ENCODE measurements at regions not wholly inside any gene's neighbourhood (a gene's known extent, or its start where the extent isn't known, plus 50 kb on each side); places are given as distances from the start of the nearest gene placed in this dataset.

DNA sequence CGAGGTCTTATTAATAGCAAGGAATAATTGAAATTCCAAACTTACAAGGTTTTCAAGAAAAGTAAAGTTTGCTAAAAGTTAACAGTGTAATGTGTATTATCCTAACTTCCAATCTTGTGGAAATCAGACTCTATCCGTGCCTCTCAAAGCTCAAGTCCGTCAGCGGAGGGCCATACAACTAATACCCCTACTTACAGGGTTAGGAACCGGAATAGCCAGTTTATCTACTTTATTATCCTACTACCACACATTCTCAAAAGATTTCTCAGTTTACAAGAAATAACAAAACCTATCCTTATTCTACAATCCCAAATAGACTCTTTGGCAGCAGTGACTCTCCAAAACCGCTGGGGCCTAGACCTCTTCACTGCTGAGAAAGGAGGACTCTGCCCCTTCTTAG is 457.8 kb downstream of the PTPRC start:
- CTCF ChIA-PET = no interaction called here
- no peak overlapping the region for H3K4me3 Mint-ChIP-seq (ENCODE audit: unreplicated experiment)
- no peaks in the 10 kb centered on the region for H3K27me3 ChIP-seq (replicated peaks; ENCODE audit: control insufficient read depth, insufficient read depth, low read length)
- H3K27me3 Mint-ChIP-seq (ENCODE audit: insufficient read depth, unreplicated experiment) = no peaks in the 10 kb centered on the region
- no peak for DNase-seq
- POLR2A ChIA-PET = no interaction called here
- no peaks in the 10 kb centered on the region for H3K4me1 Mint-ChIP-seq (ENCODE audit: low read depth, unreplicated experiment)
- intact Hi-C loops (cut with micrococcal nuclease; ENCODE audit: unreplicated experiment) = no loop called here
- no peaks in the 10 kb centered on the region for H3K36me3 Mint-ChIP-seq (ENCODE audit: insufficient read depth, unreplicated experiment)
- H3K4me3 ChIP-seq (ENCODE audit: low read depth, low read length) = no peak overlapping the region
- no peak overlapping the region for H3K27ac Mint-ChIP-seq (ENCODE audit: unreplicated experiment)
- H3K4me1 ChIP-seq = no peaks in the 10 kb centered on the region
- TF ChIP-seq, protein P1, sequence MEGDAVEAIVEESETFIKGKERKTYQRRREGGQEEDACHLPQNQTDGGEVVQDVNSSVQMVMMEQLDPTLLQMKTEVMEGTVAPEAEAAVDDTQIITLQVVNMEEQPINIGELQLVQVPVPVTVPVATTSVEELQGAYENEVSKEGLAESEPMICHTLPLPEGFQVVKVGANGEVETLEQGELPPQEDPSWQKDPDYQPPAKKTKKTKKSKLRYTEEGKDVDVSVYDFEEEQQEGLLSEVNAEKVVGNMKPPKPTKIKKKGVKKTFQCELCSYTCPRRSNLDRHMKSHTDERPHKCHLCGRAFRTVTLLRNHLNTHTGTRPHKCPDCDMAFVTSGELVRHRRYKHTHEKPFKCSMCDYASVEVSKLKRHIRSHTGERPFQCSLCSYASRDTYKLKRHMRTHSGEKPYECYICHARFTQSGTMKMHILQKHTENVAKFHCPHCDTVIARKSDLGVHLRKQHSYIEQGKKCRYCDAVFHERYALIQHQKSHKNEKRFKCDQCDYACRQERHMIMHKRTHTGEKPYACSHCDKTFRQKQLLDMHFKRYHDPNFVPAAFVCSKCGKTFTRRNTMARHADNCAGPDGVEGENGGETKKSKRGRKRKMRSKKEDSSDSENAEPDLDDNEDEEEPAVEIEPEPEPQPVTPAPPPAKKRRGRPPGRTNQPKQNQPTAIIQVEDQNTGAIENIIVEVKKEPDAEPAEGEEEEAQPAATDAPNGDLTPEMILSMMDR (IDR thresholded peaks at IDR 0.05; ENCODE audit: insufficient read depth in 1 of 2, low read depth in 1 of 2, low read length in 1 of 2, severe bottlenecking in 1 of 2, unreplicated experiment in 1 of 2) = no peak
- no peaks in the 10 kb centered on the region for H3K36me3 ChIP-seq (ENCODE audit: control insufficient read depth, insufficient read depth, low read length)
- no peaks in the 10 kb centered on the region for H3K9me3 ChIP-seq
- no TSS peak for BruUV-seq (replicated peaks)
- peaks cover 9% of the 10 kb centered on the region for H3K9me3 Mint-ChIP-seq (ENCODE audit: unreplicated experiment)

DNA sequence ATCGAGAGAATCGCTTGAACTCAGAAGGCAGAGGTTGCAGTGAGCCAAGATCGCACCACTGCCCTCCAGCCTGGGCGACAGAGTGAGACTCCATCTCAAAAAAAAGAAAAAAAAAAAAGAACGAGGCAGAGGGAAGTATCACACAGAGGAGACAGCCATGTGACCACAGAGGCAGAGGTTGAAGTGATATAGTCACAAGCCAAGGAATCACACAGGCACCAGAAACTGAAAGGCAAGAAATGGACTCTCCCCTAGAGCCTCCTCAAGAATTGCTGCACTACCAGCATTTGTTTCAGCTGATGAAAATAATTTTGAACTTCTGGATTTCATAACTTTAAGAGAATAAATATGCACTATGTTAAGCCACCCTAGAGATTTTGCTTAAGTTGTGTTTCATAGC is 459.6 kb downstream of the PTPRC start:
- no TSS peak for BruUV-seq (replicated peaks)
- TF ChIP-seq, protein P1 (IDR thresholded peaks at IDR 0.05; ENCODE audit: insufficient read depth in 1 of 2, low read depth in 1 of 2, low read length in 1 of 2, severe bottlenecking in 1 of 2, unreplicated experiment in 1 of 2) = no peak
- Mint-ChIP-seq H3K36me3 (ENCODE audit: insufficient read depth, unreplicated experiment) (no peaks in the 10 kb centered on the region), H3K9me3 (ENCODE audit: unreplicated experiment) (peaks cover 9% of the 10 kb centered on the region), H3K27ac (ENCODE audit: unreplicated experiment) (no peak overlapping the region), H3K27me3 (ENCODE audit: insufficient read depth, unreplicated experiment) (no peaks in the 10 kb centered on the region), H3K4me3 (ENCODE audit: unreplicated experiment) (no peak overlapping the region), H3K4me1 (ENCODE audit: low read depth, unreplicated experiment) (no peaks in the 10 kb centered on the region)
- Histone ChIP-seq H3K9me3 (0 out of 2 replicates have a peak, but pooled peaks cover 4% of the 10 kb centered on the region), H3K36me3 (ENCODE audit: control insufficient read depth, insufficient read depth, low read length) (no peaks in the 10 kb centered on the region), H3K4me1 (no peaks in the 10 kb centered on the region), H3K4me3 (ENCODE audit: low read depth, low read length) (no peak overlapping the region), H3K27me3 (replicated peaks; ENCODE audit: control insufficient read depth, insufficient read depth, low read length) (no peaks in the 10 kb centered on the region)
- intact Hi-C loops (cut with micrococcal nuclease; ENCODE audit: unreplicated experiment) = no loop called here
- ChIA-PET CTCF (no interaction called here), POLR2A (no interaction called here)
- DNase-seq = no peak

DNA sequence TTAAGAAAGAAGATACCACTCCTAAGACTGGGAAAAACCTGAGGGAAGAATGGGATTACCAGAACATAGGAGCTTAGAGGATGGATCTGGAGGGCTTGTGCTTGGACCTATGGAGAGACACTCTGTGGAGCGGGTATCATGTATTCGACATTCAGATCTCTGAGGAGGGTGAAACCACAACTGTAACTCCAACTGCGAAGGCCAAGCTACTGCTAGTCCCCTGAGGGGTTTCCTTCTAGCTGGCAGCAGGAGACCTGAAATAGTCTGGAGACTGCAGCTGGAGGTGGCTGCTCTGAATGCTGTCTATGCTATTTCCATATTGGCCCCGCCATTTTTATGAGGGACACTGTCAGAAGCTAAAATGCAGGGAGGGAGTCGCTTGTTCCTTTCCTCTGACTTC is 462.3 kb downstream of the PTPRC start:
- Mint-ChIP-seq H3K9me3 (ENCODE audit: unreplicated experiment) (peaks cover 10% of the 10 kb centered on the region), H3K4me3 (ENCODE audit: unreplicated experiment) (no peak overlapping the region), H3K27me3 (ENCODE audit: insufficient read depth, unreplicated experiment) (no peaks in the 10 kb centered on the region), H3K36me3 (ENCODE audit: insufficient read depth, unreplicated experiment) (no peaks in the 10 kb centered on the region), H3K4me1 (ENCODE audit: low read depth, unreplicated experiment) (no peaks in the 10 kb centered on the region), H3K27ac (ENCODE audit: unreplicated experiment) (no peak overlapping the region)
- TF ChIP-seq, protein P1 (IDR thresholded peaks at IDR 0.05; ENCODE audit: insufficient read depth in 1 of 2, low read depth in 1 of 2, low read length in 1 of 2, severe bottlenecking in 1 of 2, unreplicated experiment in 1 of 2) = no peak
- no peak for DNase-seq
- intact Hi-C loops (cut with micrococcal nuclease; ENCODE audit: unreplicated experiment) = no loop called here
- no peaks in the 10 kb centered on the region for H3K27me3 ChIP-seq (replicated peaks; ENCODE audit: control insufficient read depth, insufficient read depth, low read length)
- CTCF ChIA-PET = no interaction called here
- H3K36me3 ChIP-seq (ENCODE audit: control insufficient read depth, insufficient read depth, low read length) = no peaks in the 10 kb centered on the region
- BruUV-seq (replicated peaks) = no TSS peak
- POLR2A ChIA-PET = no interaction called here
- no peaks in the 10 kb centered on the region for H3K4me1 ChIP-seq
- no peak overlapping the region for H3K4me3 ChIP-seq (ENCODE audit: low read depth, low read length)
- 0 out of 2 replicates have a peak, but pooled peaks cover 4% of the 10 kb centered on the region for H3K9me3 ChIP-seq

Data from Caco-2 (cell line).